Right lobe of liver (tissue), 6 donors: ENCODE measurements at regions not wholly inside any gene's neighbourhood (a gene's known extent, or its start where the extent isn't known, plus 50 kb on each side); places are given as distances from the start of the nearest gene placed in this dataset.
"Not testable (repeated sequence)": the region's sequence is repeated elsewhere in the genome, so short reads cannot be mapped to it uniquely, and the experiment has no call there.

ENCODE experiments used
- ATAC-seq, 4 donors: fragments of 200-7000 bp; cut with Tn5 transposase; one replicate each; pipeline ENCODE4 v1.9.1; 2020; ENCODE audit warnings: mild to moderate bottlenecking in 4 of 4, moderate library complexity in 4 of 4
- DNase-seq, 3 donors: peaks; one replicate each; pipeline ENCODE4 v3.0.0-alpha.2; 2020
- H3K27ac ChIP-seq, 3 donors: fragments of 200-600 bp; one replicate each; pipeline ENCODE4 v1.8.0; 2022
- H3K27me3 ChIP-seq, 2 donors: fragments of 200-600 bp; one replicate each; pipeline ENCODE4 v1.8.0; 2022
- H3K36me3 ChIP-seq, 4 donors: fragments of 200-600 bp; sonication (generic) in 1 of 4; one replicate each; pipeline versions ENCODE4 v1.5.1 to v1.8.0; 2017 to 2022; ENCODE audit warnings: control low read depth in 1 of 4
- H3K4me1 ChIP-seq, 4 donors: fragments of 200-600 bp; sonication (generic) in 1 of 4; one replicate each; pipeline versions ENCODE4 v1.5.1 to v1.8.0; 2017 to 2022; ENCODE audit warnings: control low read depth in 1 of 4
- H3K4me3 ChIP-seq, 3 donors: fragments of 200-600 bp; one replicate each; pipeline ENCODE4 v1.8.0; 2022
- H3K9me3 ChIP-seq, 4 donors: fragments of 200-600 bp; sonication (generic) in 1 of 4; one replicate each; pipeline versions ENCODE4 v1.5.1 to v1.8.0; 2017 to 2022; ENCODE audit warnings: control low read depth in 1 of 4
- POLR2A ChIP-seq: fragments of 450-650 bp; IDR thresholded peaks from one replicate; pipeline ENCODE4 v1.6.1; 2017; ENCODE audit warnings: antibody characterized with exemption, mild to moderate bottlenecking
- WGBS: methylation state at CpG from one replicate; pipeline ENCODE4 v1.1.6; 2018; ENCODE audit warnings: low coverage, low lambda C conversion rate; ENCODE audit not compliant: insufficient coverage; ENCODE audit errors: missing lambda C conversion rate; 5-methylcytosine and 5-hydroxymethylcytosine counted together
- intact Hi-C, 2 donors: fragments of 100-400 bp; cut with DNase I; formaldehyde crosslinking; loops; one replicate each; pipeline versions ENCODE4 v1.11.2 to v1.14.1; 2022
- TF ChIP-seq, protein P1 (sequence below), 4 donors: fragments of 200-600 bp in 3 of 4; fragments of 450-650 bp in 1 of 4; IDR thresholded peaks; one replicate each; pipeline versions ENCODE4 v1.5.1 to v1.8.0; 2016 to 2022; ENCODE audit warnings: antibody characterized with exemption in 4 of 4, mild to moderate bottlenecking in 2 of 4
- donor health status: DM: no; HTN: yes; CAD: no.
- donor health status: DM: no; HTN: no; CAD: no.
- donor health status: DM: no; HTN: no; CAD: no.
- donor health status: DM: no; HTN: yes; CAD: no.
- donor health status: DM: no; HTN: yes; CAD: no.

DNA sequence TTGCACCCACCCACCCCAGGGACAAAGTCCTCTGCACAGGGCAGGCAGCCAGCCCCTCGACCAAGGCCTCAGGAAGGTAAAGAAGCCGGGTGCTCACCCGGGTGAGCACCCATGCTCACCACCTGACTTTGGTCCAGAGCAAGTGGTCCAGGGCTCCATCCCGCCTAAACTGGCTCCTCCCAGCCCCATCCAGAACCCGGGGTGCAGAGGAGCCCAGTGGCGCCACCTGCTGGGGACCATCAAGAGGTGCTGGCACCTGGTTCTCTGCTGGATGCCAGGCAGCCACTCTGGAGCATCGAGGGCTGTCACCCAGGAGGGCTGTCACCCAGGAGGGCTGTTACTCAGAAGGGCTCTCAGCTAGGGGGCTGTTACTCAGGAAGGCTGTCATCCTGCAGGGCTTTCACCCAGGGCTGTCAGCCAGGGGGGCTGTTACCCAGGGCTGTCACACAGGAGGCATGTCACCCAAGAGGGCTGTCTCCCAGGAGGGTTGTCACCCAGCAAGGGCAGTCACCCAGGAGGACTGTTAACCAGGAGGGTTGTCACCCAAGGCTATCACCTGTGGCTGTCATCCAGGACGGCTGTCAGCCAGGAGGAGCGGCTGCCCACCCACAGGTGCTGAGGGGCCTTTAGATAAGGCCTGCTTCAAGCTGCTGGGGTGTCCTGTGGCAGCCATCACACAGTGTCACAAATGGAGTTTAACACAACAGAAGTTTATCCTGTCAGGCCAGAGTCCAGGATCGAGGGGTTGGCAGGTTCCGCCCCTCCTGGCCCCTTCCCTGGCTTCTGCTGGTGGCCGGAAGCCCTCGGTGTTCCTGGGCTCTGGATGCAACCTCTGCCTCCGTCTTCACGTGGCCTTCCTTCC, 98.5 kb downstream of the TNFRSF13B start:
- peak; percentile 72 to 83 (median 76) for ATAC-seq
- no peaks in the 10 kb centered on the region for H3K36me3 ChIP-seq
- H3K4me1 ChIP-seq: peaks cover 0 to 23% (median 5%) of the 10 kb centered on the region in 4 donors
- DNase-seq: peak; percentile 43 to 81 (median 81)
- intact Hi-C loops: no loop called here
- no peaks in the 10 kb centered on the region for H3K9me3 ChIP-seq
- H3K27me3 ChIP-seq: no peaks in the 10 kb centered on the region
- no CpG with 5 or more reads among the region's 15 CpGs for WGBS
- peak overlapping the region in 1 of 3 donors; percentile 8 for H3K27ac ChIP-seq
- no peak for TF ChIP-seq POLR2A
- TF ChIP-seq, protein P1, sequence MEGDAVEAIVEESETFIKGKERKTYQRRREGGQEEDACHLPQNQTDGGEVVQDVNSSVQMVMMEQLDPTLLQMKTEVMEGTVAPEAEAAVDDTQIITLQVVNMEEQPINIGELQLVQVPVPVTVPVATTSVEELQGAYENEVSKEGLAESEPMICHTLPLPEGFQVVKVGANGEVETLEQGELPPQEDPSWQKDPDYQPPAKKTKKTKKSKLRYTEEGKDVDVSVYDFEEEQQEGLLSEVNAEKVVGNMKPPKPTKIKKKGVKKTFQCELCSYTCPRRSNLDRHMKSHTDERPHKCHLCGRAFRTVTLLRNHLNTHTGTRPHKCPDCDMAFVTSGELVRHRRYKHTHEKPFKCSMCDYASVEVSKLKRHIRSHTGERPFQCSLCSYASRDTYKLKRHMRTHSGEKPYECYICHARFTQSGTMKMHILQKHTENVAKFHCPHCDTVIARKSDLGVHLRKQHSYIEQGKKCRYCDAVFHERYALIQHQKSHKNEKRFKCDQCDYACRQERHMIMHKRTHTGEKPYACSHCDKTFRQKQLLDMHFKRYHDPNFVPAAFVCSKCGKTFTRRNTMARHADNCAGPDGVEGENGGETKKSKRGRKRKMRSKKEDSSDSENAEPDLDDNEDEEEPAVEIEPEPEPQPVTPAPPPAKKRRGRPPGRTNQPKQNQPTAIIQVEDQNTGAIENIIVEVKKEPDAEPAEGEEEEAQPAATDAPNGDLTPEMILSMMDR (IDR thresholded peaks at IDR 0.05): peak; percentile 45 to 76 (median 60)
- no peak overlapping the region for H3K4me3 ChIP-seq

- H3K36me3 ChIP-seq: no peaks in the 10 kb centered on the region
- ATAC-seq (peak in 3 of 4 donors; percentile 12 to 58 (median 41)), DNase-seq (no peak)
- H3K4me3 ChIP-seq: no peak overlapping the region
- intact Hi-C loops: no loop called here
- H3K9me3 ChIP-seq: no peaks in the 10 kb centered on the region
- 14% methylated on average over 6 of the region's 16 CpGs for WGBS
- no peak for TF ChIP-seq POLR2A
- TF ChIP-seq, protein P1 (IDR thresholded peaks at IDR 0.05): no peak
- H3K27ac ChIP-seq: no peak overlapping the region
- H3K4me1 ChIP-seq: peaks cover 0 to 23% (median 5%) of the 10 kb centered on the region in 4 donors
- no peaks in the 10 kb centered on the region for H3K27me3 ChIP-seq
Observed at GRCh38 chr17:16872351-16873173, 99.4 kb downstream of the TNFRSF13B start.

GRCh38 chr17:16871446-16872190, 100.3 kb downstream of the TNFRSF13B start:
- H3K9me3 ChIP-seq, H3K4me3 ChIP-seq, ATAC-seq, H3K27ac ChIP-seq, H3K27me3 ChIP-seq, intact Hi-C loops, H3K36me3 ChIP-seq: not testable (repeated sequence)
- DNase-seq: peak in 1 of 3 donors; percentile 37
- WGBS: 83% methylated on average over 4 of the region's 17 CpGs
- H3K4me1 ChIP-seq: peaks cover 0 to 23% (median 6%) of the 10 kb centered on the region in 4 donors

- Histone ChIP-seq H3K4me1 (peaks cover 0 to 25% (median 10%) of the 10 kb centered on the region in 4 donors), H3K36me3 (no peaks in the 10 kb centered on the region), H3K27me3 (no peaks in the 10 kb centered on the region), H3K4me3 (no peak overlapping the region), H3K9me3 (no peaks in the 10 kb centered on the region), H3K27ac (no peak overlapping the region)
- 83% methylated on average over 12 of the region's 26 CpGs for WGBS
- intact Hi-C loops: no loop called here
- TF ChIP-seq, protein P1 (IDR thresholded peaks at IDR 0.05): no peak
- no peak for TF ChIP-seq POLR2A
- DNase-seq: peak in 1 of 3 donors; percentile 35
- no peak for ATAC-seq
Observed at GRCh38 chr17:16870253-16871245, 101.4 kb downstream of the TNFRSF13B start.

GRCh38 chr17:16869531-16870252, 102.2 kb downstream of the TNFRSF13B start:
- H3K36me3 ChIP-seq, H3K9me3 ChIP-seq, ATAC-seq, H3K27me3 ChIP-seq, H3K27ac ChIP-seq, intact Hi-C loops, H3K4me3 ChIP-seq: not testable (repeated sequence)
- 57% methylated on average over 2 of the region's 11 CpGs for WGBS
- peak in 1 of 3 donors; percentile 11 for DNase-seq
- peaks cover 0 to 23% (median 10%) of the 10 kb centered on the region in 4 donors for H3K4me1 ChIP-seq

DNA sequence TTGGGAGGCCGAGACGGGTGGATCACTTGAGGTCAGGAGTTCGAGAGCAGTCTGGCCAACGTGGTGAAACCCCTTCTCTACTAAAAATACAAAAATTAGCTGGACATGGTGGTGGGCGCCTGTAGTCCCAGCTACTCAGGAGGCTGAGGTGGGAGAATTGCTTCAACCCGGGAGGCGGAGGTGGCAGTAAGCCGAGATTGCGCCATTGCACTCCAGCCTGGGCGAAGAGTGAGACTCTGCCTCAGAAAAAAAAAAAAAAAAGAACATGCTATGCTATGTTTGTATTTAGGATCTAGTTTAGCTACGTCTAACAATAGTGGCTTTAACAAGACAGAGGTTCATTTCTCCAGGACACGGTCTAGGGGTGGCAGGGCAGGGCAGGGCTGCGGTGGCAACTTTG, 103.3 kb downstream of the TNFRSF13B start:
- ATAC-seq, H3K27me3 ChIP-seq, intact Hi-C loops, H3K9me3 ChIP-seq, H3K27ac ChIP-seq, H3K4me3 ChIP-seq, H3K36me3 ChIP-seq: not testable (repeated sequence)
- peaks cover 0 to 20% (median 10%) of the 10 kb centered on the region in 4 donors for H3K4me1 ChIP-seq
- DNase-seq: peak in 1 of 3 donors; percentile 50
- 81% methylated on average over 11 of the region's 13 CpGs for WGBS
